OCI-LY3 (cell line): ENCODE measurements at regions not wholly inside any gene's neighbourhood (a gene's known extent, or its start where the extent isn't known, plus 50 kb on each side); places are given as distances from the start of the nearest gene placed in this dataset.

Experiments used
- H2AFZ ChIP-seq: fragments of 200-600, 300-600 bp; shearing (Covaris generic); 2 replicates; pipeline ENCODE4 v1.6.0; 2014; ENCODE audit warnings: antibody characterized with exemption, low read depth, low read length
- H3K27ac ChIP-seq: fragments of 200-600, 300-600 bp; sonication (generic); 2 replicates; pipeline ENCODE4 v1.5.1; 2014; ENCODE audit warnings: mild to moderate bottlenecking, low read length, moderate library complexity, mixed read lengths
- H3K27me3 ChIP-seq: fragments of 200-600, 300-600 bp; sonication (generic); 2 replicates; pipeline ENCODE4 v1.6.1; 2014; ENCODE audit warnings: low read depth, low read length, mixed read lengths
- H3K36me3 ChIP-seq: fragments of 200-600, 300-600 bp; sonication (generic); replicated peaks from 2 replicates; pipeline ENCODE3; 2014; ENCODE audit warnings: low read depth, low read length, mixed read lengths
- H3K4me1 ChIP-seq: fragments of 300-600, 200-600 bp; sonication (generic); 2 replicates; pipeline ENCODE4 v1.6.1; 2014; ENCODE audit warnings: low read length, mixed read lengths
- H3K4me2 ChIP-seq: fragments of 200-600, 300-600 bp; sonication (generic); 2 replicates; pipeline ENCODE4 v1.6.1; 2014; ENCODE audit warnings: low read length, mixed read lengths
- H3K4me3 ChIP-seq: fragments of 300-600, 200-600 bp; sonication (generic); 2 replicates; pipeline ENCODE4 v1.5.1; 2014; ENCODE audit warnings: antibody characterized with exemption, mild to moderate bottlenecking, low read length, moderate library complexity
- H3K79me2 ChIP-seq: fragments of 300-600, 200-600 bp; shearing (Covaris generic); 2 replicates; pipeline ENCODE4 v1.6.1; 2014; ENCODE audit warnings: mild to moderate bottlenecking, low read length, mixed read lengths
- H3K9ac ChIP-seq: fragments of 300-600, 200-600 bp; shearing (Covaris generic); 2 replicates; pipeline ENCODE4 v1.6.0; 2014; ENCODE audit warnings: mild to moderate bottlenecking, low read length, moderate library complexity
- H3K9me3 ChIP-seq: fragments of 200-600, 300-600 bp; shearing (Covaris generic); 2 replicates; pipeline ENCODE4 v1.6.1; 2014; ENCODE audit warnings: low read length, mixed read lengths; ENCODE audit not compliant: insufficient read depth
- H4K20me1 ChIP-seq: fragments of 200-600, 300-600 bp; sonication (generic); 2 replicates; pipeline ENCODE4 v1.6.1; 2016; ENCODE audit warnings: low read length, mixed read lengths; ENCODE audit not compliant: insufficient read depth
- CTCF ChIP-seq: fragments of 200-600, 300-600 bp; sonication (generic); IDR thresholded peaks from 2 replicates; pipeline ENCODE4 v1.5.1; 2014; ENCODE audit warnings: antibody characterized with exemption, low read length, low read depth
- EZH2phosphoT487 ChIP-seq: fragments of 200-600 bp; shearing (Covaris generic); IDR thresholded peaks from 2 replicates; pipeline ENCODE4 v1.6.1; 2018; ENCODE audit warnings: antibody characterized with exemption, mixed run types, low read depth

- Histone ChIP-seq H3K9me3 (no peaks in the 10 kb centered on the region), H3K27ac (no peak overlapping the region), H3K4me3 (no peak overlapping the region), H3K36me3 (no peaks in the 10 kb centered on the region), H2AFZ (no peak overlapping the region), H4K20me1 (no peaks in the 10 kb centered on the region), H3K4me2 (no peak overlapping the region), H3K79me2 (no peaks in the 10 kb centered on the region), H3K9ac (no peak overlapping the region), H3K27me3 (no peaks in the 10 kb centered on the region), H3K4me1 (no peaks in the 10 kb centered on the region)
- no peak for TF ChIP-seq EZH2phosphoT487
- no peak for TF ChIP-seq CTCF
Observed at GRCh38 chr2:235255693-235256092, 238.2 kb upstream of the AGAP1 start.

- H3K4me2 ChIP-seq, result no peak overlapping the region
- H3K36me3 ChIP-seq, result no peaks in the 10 kb centered on the region
- no peak overlapping the region for H3K4me3 ChIP-seq
- H3K79me2 ChIP-seq, result no peaks in the 10 kb centered on the region
- no peaks in the 10 kb centered on the region for H3K9me3 ChIP-seq
- TF ChIP-seq EZH2phosphoT487 (no peak), CTCF (no peak)
- H3K9ac ChIP-seq, result no peak overlapping the region
- no peaks in the 10 kb centered on the region for H3K27me3 ChIP-seq
- no peak overlapping the region for H3K27ac ChIP-seq
- H2AFZ ChIP-seq, result no peak overlapping the region
- H4K20me1 ChIP-seq, result no peaks in the 10 kb centered on the region
- H3K4me1 ChIP-seq, result no peaks in the 10 kb centered on the region
Observed at GRCh38 chr2:235257590-235257989, 236.3 kb upstream of the AGAP1 start.

GRCh38 chr2:235262750-235263149 lies 231.1 kb upstream of the AGAP1 start:
- no peak overlapping the region for H3K4me3 ChIP-seq
- TF ChIP-seq CTCF (no peak), EZH2phosphoT487 (no peak)
- no peaks in the 10 kb centered on the region for H3K27me3 ChIP-seq
- H3K27ac ChIP-seq, result no peak overlapping the region
- no peak overlapping the region for H3K4me2 ChIP-seq
- no peaks in the 10 kb centered on the region for H3K4me1 ChIP-seq
- H4K20me1 ChIP-seq, result no peaks in the 10 kb centered on the region
- no peaks in the 10 kb centered on the region for H3K79me2 ChIP-seq
- H2AFZ ChIP-seq, result no peak overlapping the region
- H3K36me3 ChIP-seq, result no peaks in the 10 kb centered on the region
- no peak overlapping the region for H3K9ac ChIP-seq
- no peaks in the 10 kb centered on the region for H3K9me3 ChIP-seq

GRCh38 chr2:235263205-235264120 lies 230.4 kb upstream of the AGAP1 start:
- Histone ChIP-seq H3K79me2 (no peaks in the 10 kb centered on the region), H2AFZ (no peak overlapping the region), H3K27ac (no peak overlapping the region), H3K9me3 (no peaks in the 10 kb centered on the region), H4K20me1 (no peaks in the 10 kb centered on the region), H3K4me2 (no peak overlapping the region), H3K4me3 (no peak overlapping the region), H3K36me3 (no peaks in the 10 kb centered on the region), H3K27me3 (no peaks in the 10 kb centered on the region), H3K4me1 (no peaks in the 10 kb centered on the region), H3K9ac (no peak overlapping the region)
- TF ChIP-seq EZH2phosphoT487 (no peak), CTCF (no peak)
